Fibroblast of the aortic adventitia (primary cell): ENCODE measurements at regions not wholly inside any gene's neighbourhood (a gene's known extent, or its start where the extent isn't known, plus 50 kb on each side); places are given as distances from the start of the nearest gene placed in this dataset.

ENCODE experiments used
- DNase-seq: peaks from one replicate; pipeline ENCODE4 v3.0.0-alpha.2; 2010; ENCODE audit warnings: low read depth
- H3K4me3 ChIP-seq: 2 replicates; pipeline ENCODE4 v1.5.1; 2011; ENCODE audit warnings: low read depth, mild to moderate bottlenecking, control low read depth, low read length, moderate library complexity
- TF ChIP-seq, protein P1 (sequence below): IDR thresholded peaks from 2 replicates; pipeline ENCODE4 v1.5.1; 2011; ENCODE audit warnings: mild to moderate bottlenecking, low read length, control low read depth, inconsistent platforms; ENCODE audit not compliant: insufficient read depth

DNA sequence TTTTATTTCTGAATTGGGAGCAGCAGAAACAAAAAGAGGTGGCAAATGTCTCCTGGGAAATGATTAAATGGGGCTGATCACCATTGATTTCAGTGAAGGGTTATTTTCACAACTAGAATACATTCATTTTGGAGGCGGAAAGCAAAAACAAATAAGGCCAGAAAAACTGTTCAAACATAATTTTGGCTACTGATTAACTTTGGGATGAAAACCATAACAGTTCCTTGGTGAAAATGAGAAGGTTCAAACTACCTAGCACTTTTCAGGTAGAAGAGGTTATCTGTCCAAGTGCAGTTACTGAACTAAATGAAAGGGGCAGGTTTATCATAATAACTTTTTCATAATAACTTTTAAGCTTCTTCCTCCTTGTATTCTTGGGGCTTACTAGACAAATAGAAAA lies 718.5 kb downstream of the CDH11 start:
- H3K4me3 ChIP-seq: no peak overlapping the region
- TF ChIP-seq, protein P1, sequence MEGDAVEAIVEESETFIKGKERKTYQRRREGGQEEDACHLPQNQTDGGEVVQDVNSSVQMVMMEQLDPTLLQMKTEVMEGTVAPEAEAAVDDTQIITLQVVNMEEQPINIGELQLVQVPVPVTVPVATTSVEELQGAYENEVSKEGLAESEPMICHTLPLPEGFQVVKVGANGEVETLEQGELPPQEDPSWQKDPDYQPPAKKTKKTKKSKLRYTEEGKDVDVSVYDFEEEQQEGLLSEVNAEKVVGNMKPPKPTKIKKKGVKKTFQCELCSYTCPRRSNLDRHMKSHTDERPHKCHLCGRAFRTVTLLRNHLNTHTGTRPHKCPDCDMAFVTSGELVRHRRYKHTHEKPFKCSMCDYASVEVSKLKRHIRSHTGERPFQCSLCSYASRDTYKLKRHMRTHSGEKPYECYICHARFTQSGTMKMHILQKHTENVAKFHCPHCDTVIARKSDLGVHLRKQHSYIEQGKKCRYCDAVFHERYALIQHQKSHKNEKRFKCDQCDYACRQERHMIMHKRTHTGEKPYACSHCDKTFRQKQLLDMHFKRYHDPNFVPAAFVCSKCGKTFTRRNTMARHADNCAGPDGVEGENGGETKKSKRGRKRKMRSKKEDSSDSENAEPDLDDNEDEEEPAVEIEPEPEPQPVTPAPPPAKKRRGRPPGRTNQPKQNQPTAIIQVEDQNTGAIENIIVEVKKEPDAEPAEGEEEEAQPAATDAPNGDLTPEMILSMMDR: no peak
- no peak for DNase-seq

DNA sequence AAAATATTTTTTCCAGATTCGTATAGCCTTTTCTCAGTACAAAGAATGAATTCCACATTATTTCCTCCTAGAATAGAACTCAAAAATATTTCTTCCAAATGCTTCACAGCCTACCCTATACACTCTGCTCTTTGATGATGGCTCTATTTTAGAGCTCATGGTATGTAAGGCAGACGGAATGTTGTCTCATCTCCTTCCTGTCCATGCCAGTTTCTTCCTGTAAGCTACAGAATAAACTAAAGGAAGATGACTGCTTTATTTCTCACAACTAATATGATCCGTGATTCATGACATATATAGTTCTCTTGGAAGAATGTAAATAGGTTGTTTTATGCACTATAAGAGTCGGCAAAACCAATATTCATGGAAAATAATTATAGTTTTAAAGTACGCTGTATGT lies 723.1 kb downstream of the CDH11 start:
- H3K4me3 ChIP-seq: no peak overlapping the region
- TF ChIP-seq, protein P1: no peak
- no peak for DNase-seq

DNA sequence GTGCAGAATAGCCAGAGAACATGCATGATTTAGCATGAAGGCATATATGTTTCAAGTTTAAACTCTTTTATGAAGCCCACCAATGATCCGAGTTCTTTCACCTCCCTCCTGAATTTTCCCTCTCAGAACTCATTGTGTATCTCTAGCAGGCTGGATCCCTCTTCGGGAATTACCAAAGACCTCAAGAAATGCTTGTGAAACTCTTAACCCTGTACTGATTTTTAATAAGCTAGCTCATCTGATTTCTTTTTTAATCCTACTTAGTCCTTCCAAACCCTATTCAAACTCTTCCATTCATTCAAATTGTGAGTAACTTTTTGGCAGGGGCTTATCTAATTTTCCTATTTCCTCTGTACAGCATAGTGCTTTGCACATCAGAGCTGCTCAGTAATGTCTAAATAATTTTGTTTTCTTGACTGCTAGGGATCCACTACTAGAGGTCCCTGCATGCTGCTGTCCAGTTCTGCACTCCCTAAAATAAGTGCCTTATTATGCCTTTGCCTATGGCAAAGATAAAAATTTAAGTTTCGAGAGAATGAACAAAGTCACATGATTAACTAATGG lies 723.8 kb downstream of the CDH11 start:
- H3K4me3 ChIP-seq: no peak overlapping the region
- peak; percentile 89 for DNase-seq
- TF ChIP-seq, protein P1: no peak

DNA sequence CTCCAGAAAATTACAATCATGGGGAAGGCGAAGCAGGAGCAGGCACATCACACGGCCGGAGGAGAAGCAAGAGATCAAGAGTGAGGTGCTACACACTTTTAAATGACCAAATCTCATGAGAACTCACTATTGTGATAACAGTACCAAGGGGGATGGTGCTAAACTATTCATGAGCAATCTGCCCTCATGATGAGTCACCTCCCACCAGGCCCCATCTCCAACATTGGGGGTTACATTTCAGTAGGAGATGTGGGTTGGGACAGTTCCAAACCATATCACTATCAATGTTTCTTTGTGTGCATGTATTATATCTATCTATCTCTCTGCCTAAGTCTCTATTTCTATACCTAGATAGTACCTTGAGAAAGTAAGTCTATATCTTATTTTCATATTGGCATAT lies 724.8 kb downstream of the CDH11 start:
- no peak overlapping the region for H3K4me3 ChIP-seq
- no peak for DNase-seq

DNA sequence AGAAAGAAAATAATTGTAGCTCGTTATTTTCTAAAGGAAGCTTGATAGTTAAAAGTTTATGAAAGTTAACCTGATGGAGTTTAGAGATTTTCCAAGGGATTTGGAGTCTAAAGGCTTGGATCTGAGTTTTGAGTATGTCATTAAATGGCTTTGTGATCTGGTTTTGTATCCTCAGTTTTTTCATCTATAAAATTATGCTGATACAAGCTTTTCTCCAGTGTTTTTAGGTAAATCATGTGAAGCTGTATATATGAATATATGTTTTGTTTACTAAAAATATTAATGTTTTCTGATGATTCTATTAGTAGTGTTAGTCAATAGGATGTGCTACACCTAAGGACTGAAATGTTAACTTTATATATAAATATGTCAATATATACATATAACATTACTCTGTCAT lies 727.8 kb downstream of the CDH11 start:
- TF ChIP-seq, protein P1: no peak
- no peak for DNase-seq
- H3K4me3 ChIP-seq: no peak overlapping the region

More for the DNA sequence above, 724.8 kb downstream of the CDH11 start:
- TF ChIP-seq, protein P1: no peak

DNA sequence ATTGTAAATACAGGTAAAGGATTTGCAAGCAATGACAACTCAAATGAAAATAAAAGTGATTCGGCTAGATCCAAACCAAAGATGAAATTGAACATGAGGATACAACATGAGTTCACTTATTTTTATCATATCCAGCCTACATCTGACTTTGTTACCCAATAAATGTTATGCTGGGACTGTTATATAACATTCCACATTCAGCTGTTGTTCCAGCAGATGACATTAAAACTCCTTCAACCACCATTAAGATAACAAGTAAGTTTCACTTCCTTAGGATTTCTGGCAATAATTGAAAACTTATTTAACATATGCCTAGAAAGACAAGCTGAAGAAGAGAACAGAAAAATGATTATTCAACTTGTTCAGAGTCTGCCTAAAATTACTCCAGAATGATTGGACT lies 729.4 kb downstream of the CDH11 start:
- TF ChIP-seq, protein P1: no peak
- peak; percentile 68 for DNase-seq
- H3K4me3 ChIP-seq: no peak overlapping the region

DNA sequence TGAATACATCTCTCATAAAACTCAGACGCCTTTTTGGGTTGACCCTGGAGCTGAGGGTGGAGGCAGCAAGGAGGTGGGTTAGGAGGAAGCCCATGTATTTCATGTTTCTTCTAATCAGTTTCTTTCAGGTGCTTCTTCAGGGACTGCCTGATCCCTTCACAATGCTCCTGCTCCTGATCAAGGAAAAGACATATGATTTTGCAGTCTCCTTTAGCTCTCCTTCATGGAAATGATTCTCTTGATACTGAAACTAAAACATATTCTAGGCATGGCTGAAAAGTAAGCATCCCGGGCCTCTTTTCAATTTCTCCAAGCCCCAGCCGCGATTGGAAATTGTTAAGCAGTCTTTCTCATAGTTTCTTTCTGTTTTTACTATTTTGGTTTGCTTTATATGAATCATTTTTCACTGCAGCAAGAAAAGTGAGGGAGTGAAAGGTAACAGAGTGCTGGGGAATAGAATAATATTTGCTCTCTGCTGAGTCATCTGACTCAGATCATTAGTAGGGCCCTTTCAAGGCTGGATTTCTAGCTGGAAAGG lies 730.7 kb downstream of the CDH11 start:
- peak; percentile 61 for DNase-seq
- TF ChIP-seq, protein P1: no peak
- peak overlapping the region; percentile 31 for H3K4me3 ChIP-seq
